ENCODE measurements at regions not wholly inside any gene's neighbourhood (a gene's known extent, or its start where the extent isn't known, plus 50 kb on each side); places are given as distances from the start of the nearest gene placed in this dataset.
"Not testable (repeated sequence)": the region's sequence is repeated elsewhere in the genome, so short reads cannot be mapped to it uniquely, and the experiment has no call there.

DNA sequence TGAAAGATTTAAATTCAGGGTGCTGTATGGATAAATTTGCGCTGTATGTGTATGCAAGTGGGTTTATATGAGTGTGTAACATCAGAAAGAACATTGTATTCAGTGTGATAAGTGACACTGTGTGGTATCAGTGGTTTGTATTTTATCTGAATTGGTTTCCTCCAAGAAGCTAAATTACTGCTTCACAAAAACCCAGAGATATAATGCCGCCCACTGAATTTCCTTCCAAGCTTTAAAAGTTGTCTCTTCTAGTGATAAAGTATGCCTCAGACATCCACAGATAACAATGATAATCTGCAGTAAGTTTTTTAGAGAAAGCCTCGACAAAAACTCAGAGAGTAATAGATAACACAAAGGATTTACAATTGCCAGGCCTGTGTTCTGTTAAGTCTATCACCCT is 710.6 kb upstream of the HS3ST1 start:
- DNase-seq = no peak

DNA sequence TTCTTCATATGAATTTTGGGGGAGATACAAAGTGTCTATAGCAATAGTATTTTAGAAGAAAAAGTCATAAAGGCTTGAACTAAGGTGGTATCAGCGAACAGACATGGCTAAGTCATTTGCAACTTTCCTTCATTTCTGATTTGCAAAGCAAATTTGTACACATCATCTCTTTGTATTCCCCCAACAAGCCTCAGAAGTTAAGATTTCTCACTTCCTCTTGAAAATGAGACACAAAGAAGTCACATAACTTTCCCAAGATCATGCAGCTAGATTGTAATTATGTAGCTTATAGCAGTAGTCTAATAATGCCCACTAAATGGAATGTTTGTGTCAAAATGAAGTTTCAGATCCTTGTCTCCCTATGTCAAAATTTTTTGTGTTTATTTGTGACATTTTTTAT is 709.8 kb upstream of the HS3ST1 start:
- no peak for DNase-seq

DNA sequence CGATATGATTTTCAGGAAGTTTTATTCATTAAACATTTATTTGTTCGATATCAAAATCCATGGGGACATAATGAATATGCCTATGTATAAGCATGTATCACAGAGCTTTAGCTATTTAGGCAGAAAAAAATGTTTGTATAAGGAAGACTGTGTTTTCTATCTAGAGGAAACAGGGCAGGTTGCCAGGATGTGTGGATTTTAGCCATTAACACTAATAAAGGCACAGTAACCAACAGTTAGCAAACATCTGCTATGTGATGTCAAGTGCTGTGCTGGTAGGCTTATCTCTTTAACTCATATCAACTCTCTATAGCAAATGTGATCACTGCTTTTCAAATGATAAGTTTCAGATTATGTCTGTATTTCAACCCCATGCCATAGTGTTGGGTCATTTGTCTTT is 708.9 kb upstream of the HS3ST1 start:
- no peak for DNase-seq

DNA sequence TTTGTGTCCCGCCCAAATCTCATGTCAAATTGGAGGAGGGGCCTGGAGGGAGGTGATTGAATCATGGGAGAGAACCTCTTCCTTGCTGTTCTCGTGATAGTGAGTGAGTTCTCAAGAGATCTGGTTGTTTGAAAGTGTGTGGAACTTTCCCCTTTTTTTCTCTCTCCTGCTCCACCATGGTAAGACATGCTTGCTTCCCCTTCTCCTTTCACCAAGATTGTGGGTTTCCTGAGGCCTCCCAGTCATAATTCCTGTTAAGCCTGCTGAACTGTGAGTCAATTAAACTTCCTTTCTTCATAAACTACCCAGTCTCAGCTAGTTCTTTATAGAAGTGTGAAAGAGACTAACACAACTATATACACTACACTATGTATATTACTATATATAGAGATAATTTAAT is 697.8 kb upstream of the HS3ST1 start:
- no peak for DNase-seq

DNA sequence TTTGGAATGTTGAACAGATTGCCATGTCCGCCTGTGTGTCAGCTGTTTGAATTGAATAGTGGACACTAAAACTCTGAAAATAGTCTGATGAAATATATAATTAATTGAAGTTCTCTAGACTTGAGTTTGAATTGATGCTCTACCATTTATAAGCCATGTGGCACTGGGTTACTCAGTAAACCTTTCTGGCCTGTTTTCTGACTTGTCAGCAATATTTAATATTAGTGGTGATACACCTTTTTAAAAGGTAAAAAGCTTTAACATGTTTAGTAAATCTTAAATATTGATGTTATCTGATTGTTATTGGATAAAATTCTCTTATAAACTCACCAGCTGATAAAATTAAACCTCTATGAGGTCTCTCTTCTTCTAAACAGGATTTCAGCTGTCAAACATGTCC is 695.4 kb upstream of the HS3ST1 start:
- DNase-seq = no peak

DNA sequence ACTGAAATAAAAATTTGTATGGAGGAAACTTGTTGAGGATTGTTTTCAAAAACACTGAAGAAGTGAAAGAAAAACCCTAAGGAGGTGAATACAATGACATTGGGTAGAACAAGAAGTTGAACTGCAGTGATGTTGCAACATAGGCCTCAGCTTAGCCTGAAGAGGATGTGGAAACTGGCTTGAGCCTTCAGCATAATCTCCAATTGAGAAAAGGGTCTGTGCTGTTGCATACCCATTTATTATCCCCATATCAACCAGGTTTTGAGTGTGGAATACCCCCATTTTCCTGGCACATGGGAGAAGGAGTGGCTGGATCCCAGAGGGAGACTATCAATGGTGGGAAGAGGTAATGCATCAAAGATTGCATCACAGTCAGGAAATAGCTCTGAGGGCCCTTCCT is 695.0 kb upstream of the HS3ST1 start:
- DNase-seq = no peak

DNA sequence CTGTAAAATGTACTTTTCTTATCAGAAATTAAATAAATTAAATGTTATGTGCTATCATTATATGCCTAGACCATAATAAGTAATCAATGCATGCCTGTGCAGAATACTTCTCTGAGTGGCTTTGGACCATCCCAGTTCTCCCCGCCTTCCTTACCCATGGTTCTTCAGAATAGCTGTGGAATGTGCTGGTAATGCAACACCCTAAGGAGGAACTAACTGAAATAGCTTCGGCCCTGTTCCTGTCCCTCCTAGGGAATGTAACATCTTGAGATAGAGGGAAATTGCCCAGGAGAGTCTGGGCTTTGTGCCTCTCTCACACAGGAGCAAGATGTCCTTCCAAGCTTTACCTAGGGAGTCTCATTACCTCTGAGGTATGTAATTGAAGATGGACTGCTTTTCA is 693.6 kb upstream of the HS3ST1 start:
- DNase-seq = no peak

DNA sequence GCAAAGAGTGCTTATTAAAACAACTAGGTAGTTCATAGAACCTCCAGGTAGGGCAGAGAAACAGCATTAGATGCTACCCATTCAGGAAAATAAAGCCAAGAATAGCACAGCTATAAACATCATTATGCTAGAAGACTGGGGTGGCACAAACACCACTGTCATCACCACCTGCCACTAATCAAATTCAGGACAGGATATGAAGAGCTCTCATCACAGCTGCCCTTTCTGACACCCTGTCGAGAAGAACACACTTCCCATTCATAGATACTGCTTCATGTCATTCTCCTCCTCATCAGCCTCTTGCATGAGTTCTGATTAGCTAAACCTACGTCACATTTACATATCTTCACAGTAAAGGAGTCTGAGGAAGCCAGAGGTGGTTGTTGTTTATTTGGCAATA is 692.3 kb upstream of the HS3ST1 start:
- no peak for DNase-seq

DNA sequence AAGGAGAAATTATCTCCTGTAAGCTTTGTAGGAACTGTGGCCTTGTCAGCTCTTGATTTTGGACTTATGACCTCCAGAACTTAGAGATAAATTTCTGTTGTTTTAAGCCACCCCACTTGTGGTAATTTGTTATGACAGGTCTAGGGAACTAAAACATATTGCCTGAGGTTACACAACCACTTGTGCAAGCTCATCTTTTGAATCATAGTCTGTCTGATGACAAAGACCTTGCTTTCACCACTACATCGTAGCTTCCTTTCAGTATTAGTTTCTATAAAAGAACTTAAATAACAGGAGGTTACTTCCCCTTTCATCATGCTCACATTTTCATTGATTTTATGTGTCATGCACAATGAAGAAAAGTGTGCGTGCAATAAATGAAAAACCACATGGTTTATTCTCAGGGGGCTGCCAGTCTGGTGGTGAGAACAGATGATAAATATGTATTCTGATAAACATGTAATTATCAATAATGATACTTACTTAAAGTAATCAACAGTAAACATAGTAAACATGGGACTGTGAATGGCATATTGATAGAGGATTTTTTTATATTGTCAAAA is 690.0 kb upstream of the HS3ST1 start:
- DNase-seq = no peak

DNA sequence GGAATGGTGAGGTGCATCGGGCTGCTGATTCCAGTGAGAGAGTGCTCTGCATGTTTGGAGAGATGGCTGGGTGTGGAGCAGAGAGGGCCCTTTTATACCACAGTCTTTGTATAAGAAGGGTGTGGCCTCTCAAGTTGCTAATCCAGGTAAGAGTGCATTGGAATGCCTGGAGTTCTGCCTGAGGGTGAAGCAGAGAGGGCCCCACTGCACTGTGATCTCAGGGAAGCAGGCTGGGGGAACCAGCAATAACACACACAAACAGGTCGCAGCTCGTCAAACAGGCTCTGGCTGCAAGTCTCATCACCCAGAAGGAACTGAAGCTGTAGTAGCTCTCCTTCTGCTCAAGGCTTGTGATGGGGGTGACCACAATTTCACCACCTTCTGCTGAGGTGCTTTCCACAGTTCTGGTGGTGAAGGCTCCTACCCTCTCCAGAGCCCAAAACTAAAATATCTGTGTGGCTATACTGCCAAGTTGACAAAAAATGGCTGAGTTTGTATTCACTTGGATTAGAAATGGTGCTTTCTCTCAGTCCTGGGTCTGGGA is 687.4 kb upstream of the HS3ST1 start:
- DNase-seq = no peak

DNA sequence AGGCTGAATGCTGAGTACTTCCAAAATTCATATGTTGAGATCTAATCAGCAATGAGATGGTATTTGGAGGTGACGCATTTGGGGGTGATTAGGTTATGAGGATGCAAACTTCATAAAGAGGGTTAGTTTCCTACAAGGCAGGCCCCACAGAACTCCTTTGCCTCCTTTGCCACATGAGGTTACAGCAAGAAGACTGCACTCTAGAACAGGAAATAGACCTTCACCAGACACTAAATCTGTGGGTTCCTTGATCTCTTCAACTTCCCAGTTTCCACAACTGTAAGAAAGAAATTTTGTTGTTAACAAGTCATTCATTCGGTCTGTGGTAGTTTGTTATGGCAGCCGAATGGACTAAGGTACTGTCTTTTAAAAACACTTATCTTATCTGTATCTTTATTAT is 681.9 kb upstream of the HS3ST1 start:
- no peak for DNase-seq

DNA sequence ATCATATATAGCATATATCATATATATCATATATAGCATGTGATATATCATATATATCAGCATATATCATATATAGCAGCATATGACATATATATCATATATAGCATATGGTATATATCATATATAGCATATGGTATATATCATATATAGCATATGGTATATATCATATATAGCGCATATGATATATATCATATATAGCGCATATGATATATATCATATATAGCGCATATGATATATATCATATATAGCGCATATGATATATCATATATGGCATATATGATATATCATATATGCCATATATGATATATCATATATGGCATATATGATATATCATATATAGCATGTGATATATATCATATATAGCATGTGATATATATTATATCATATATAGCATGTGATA is 680.4 kb upstream of the HS3ST1 start:
- not testable (repeated sequence) for DNase-seq

DNA sequence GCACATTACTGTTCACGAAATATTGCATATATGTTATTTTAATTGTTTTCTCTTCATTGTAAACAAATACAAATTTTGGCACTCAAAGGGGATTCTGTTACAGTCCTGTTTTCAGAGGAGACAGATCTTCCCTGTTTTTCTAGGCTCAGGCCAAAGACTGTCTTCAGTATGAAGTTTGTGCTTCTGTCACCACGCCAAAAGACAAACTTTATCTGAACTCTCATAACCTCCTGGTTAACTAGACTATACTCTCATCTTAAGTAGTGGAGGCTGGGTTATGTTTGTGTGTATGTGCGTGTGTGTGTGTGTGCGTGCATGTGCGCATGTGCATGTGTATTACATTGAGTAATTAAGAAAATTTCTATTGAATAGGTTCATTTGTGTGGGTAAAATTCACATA is 676.8 kb upstream of the HS3ST1 start:
- no peak for DNase-seq

DNA sequence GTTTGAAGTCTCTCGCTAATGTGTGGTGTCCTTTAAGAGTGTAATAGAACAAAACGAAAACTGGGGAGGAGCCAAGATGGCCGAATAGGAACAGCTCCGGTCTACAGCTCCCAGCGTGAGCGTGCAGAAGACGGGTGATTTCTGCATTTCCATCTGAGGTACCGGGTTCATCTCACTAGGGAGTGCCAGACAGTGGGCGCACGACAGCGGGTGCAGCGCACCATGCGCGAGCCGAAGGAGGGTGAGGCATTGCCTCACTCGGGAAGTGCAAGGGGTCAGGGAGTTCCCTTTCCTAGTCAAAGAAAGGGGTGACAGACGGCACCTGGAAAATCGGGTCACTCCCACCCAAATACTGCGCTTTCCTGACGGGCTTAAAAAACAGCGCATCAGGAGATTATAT is 661.2 kb upstream of the HS3ST1 start:
- not testable (repeated sequence) for DNase-seq

DNA sequence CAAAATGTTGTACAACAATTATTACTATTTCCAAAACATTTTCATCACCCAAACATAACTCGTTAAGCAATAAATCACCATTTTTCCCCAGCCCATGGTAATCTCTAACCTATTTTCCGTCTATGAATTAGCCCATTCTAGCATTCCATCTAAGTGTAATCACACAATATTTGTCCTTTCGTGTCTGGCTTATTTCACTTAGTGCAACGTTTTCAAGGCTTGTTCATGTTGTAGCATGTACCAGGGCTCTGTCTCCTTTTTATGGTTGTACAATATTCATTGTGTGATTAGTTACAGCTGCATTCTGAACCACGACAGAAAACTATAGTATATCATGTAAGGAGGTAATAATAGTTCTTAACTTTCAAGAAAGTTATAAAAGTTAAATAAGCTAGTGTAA is 656.0 kb upstream of the HS3ST1 start:
- no peak for DNase-seq

DNA sequence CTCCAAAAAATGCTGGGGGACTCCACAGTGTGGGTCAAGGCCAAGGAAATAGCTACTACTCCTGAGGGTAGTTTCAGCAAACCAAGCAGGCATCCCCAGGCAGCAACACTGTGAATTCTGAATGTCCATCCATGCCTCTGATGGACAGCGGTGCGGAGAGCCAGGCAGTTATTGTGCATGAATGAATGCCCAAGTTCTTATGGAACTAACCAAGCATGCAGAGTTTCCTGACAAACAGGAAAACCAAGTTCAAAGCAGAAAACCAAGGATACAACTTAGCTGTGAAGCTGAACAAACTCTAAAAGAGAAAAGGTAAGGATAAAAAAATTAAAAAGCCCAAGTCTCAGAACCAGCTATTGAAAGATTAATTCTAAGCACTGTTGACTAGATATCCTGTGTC is 642.6 kb upstream of the HS3ST1 start:
- no peak for DNase-seq

DNA sequence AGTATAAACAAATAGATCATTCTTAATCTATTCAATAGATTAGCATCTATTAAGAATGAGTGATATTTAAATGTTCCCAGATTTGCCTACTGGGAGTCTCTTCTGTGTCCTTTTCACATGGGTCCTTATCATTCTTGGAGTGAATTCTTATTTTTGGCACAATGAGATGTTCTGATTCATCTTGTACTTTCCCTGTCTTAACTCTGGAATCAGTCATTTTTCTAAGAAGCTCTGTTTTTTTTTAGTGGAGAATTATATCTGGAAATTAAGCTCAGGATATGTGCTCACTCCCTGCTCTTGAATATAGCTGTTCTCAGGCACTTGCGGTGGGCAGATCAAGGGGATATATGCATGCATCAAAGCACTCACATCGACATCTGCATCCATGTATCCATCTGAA is 625.3 kb upstream of the HS3ST1 start:
- DNase-seq = no peak

DNA sequence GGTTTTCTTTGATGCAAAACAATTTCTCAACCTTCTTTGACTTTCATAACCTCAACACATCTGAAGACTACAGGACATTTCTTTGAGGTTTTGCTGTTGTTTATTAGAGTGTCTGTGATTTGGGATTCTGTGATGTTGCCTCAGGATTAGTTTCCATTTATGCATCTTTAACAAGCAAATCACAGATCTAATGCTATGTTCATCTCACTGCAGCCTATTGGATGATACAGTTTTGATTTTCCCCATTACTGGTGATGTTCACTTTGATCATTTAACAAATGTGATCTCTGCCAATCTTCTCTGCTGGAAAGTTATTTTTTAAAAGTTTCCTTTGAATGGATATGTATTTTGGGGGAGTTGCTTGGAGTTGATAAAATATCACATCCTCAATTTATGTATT is 624.9 kb upstream of the HS3ST1 start:
- DNase-seq = no peak

DNA sequence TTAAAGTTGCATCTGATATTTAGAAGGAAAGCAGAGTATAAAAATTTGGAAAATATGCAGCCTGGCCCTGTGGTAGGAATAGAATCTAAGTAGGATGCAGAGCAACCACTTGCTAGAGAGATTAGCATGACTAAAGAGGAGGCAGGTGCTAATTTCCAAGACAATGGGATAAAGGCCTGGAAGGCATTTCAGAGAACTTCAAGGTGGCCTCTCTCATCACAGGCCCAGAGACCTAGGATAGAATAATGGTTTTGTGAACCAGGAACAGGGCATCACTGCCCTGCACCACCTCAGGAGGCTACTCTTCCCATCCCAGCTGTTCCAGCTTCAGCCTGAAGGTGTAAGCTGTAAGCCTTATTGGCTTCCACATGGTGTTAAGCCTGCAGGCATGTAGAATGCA is 621.7 kb upstream of the HS3ST1 start:
- no peak for DNase-seq

DNA sequence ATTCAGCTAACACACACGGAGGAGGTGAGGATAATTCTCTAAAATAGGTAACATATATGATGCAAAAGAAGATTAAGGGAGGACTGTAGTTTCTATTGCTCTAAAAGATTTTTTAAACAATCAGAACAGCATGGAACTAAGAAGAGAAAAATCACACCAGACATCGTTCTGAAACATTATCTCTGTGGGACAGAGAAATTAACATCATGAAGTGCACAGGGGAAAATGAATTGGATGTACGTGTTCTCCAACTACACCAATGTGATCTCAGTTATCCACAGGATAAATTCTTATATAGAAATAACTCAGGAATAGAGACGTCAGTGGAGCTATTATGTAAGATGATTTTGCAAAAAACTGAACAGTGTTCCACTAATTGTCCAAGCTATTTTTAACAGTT is 614.1 kb upstream of the HS3ST1 start:
- DNase-seq = no peak

DNA sequence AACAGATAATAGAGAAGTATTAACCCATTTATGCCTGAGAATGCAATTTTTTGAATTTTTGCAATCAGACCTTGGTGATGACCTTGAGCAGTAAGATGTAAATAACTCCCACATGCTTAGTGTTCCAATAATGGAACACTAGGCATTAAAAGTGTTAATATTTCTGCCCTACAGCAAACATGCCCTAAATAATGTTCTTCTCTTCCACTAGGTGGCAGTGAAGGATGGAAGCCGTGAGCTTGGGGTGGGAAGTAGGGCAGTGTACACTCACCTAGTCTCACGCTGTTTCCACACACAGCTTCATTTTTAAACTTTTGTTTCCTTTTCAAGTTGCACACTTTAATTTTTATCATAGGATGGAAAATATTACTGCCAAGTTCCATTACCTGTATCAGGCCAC is 613.1 kb upstream of the HS3ST1 start:
- no peak for DNase-seq

DNA sequence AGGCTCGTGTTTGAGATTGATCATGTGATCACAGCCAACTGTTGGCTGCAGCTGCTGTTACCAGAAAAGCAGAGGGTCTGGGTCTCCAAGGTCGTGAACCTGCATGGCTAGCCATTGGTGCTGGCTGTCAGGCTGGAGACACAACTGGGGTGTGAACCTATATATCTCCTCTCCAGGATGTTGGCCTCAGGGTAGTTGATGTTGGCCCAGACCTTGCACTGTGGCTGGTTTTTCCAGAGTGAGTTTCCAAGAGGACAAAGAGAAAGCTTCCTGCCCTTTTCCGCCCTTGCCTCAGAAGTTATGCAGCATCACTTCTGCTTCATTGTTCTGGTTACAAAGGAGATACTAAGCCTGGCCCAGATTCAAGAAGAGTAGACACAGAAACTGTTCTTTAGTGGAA is 607.8 kb upstream of the HS3ST1 start:
- DNase-seq = no peak

DNA sequence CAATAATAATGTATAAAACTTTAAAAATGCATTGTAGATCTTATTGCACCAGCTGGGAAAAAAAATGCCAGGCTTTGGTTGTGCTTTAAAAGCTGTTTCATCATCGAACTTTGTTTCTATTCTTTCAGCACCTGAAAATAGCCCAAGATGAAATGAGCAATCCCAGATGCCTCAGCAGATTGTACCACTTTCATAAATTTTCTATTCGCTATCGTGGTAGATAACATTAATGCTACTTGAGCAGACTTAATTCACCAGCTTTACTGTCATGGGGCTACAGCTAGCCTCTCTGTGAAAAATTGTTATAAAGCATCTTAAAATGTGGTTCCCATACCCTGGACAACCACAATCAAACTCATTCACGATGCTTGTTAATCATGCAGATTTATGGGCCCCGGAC is 599.6 kb upstream of the HS3ST1 start:
- DNase-seq = no peak

DNA sequence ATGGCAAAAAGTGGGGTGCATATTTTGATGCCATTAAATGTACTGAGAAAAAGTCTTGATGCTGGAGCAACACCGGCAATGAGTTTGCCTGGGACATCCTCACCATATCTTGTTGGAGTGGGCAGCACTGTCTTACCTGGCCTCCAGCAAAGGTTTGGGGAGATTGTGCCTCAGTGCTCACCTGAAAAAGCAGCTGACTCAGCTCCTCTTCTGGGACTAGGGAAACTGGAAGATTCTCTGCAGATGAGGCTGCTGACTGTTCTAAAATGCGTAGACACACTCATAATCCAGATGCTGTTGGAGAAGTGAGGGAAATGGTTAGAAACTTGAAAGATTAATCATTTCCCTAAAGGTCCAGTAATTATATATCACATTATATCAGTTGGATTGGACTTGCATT is 593.7 kb upstream of the HS3ST1 start:
- DNase-seq = no peak

DNA sequence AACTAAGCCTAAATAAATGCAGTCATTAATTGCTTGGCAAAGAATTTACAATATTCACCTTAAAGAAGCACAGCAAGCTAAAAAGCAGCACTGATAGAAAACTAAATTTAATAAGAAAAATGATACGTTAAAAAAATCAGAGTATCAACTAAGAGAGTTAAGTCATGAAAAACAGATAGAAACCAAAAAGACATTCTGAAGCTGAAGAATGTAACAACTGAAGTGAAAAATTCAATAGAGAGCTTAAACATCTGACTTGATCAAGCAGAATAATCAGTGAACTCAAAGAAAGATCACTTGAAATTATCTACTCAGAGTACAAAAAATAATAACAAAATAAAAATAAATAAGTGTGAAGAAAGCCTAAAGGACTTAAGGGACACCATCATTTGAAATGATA is 588.0 kb upstream of the HS3ST1 start:
- no peak for DNase-seq

DNA sequence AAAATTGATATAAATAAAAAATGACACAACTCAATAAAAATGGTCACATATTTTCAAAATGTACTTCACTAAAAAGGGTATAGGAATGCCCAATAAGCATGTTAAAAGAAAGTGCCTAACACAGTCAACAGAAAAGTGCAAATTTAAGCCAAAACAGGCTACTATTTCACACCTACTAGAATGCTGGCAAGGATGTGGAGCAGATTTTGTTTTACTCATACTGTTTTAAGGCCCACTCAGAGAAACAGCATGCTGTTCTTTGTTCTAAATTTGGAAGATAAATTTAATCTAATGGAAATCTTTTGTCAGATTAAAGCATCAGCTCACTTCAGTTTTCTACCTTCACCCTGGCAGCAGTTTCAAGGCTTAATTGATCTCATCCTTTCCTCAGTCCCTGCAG is 576.8 kb upstream of the HS3ST1 start:
- DNase-seq = no peak
